ENCODE measurements at regions not wholly inside any gene's neighbourhood (a gene's known extent, or its start where the extent isn't known, plus 50 kb on each side); places are given as distances from the start of the nearest gene placed in this dataset.

DNA sequence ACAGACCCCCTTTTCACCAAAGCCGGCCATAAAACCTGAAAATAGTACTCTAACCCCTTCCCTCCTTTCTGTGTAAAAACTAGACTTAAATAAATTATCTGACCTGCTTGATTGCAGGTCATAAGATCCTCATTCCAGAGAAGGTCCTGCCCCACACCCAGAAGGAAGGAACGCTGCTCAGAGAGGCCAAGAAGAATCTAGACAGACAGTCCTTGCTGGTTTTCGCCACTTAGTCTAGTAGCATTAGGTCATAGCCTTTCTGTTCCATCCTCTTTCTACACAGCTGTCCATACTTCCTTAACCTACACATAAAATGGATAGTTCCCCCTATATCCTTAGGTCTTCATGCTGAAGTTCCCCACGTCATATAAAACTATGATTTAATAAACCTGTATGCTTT is 83.7 kb upstream of the IGF1 start:
- H4K20me1 ChIP-seq (ENCODE audit: insufficient read depth, low read length) = no peaks in the 10 kb centered on the region
- no peak for TF ChIP-seq EZH2 (IDR thresholded peaks at IDR 0.05; ENCODE audit: borderline replicate concordance, low read length)
- TF ChIP-seq, protein P1, sequence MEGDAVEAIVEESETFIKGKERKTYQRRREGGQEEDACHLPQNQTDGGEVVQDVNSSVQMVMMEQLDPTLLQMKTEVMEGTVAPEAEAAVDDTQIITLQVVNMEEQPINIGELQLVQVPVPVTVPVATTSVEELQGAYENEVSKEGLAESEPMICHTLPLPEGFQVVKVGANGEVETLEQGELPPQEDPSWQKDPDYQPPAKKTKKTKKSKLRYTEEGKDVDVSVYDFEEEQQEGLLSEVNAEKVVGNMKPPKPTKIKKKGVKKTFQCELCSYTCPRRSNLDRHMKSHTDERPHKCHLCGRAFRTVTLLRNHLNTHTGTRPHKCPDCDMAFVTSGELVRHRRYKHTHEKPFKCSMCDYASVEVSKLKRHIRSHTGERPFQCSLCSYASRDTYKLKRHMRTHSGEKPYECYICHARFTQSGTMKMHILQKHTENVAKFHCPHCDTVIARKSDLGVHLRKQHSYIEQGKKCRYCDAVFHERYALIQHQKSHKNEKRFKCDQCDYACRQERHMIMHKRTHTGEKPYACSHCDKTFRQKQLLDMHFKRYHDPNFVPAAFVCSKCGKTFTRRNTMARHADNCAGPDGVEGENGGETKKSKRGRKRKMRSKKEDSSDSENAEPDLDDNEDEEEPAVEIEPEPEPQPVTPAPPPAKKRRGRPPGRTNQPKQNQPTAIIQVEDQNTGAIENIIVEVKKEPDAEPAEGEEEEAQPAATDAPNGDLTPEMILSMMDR (IDR thresholded peaks at IDR 0.05; ENCODE audit: low read length) = no peak
- H3K9me3 ChIP-seq (ENCODE audit: low read length) = no peaks in the 10 kb centered on the region
- H3K4me2 ChIP-seq (ENCODE audit: low read length) = no peak overlapping the region
- H3K27me3 ChIP-seq (ENCODE audit: insufficient read depth, low read length) = no peaks in the 10 kb centered on the region
- no peaks in the 10 kb centered on the region for H3K79me2 ChIP-seq (ENCODE audit: insufficient read depth, low read length)
- H3K9me2 ChIP-seq (ENCODE audit: low read depth, low read length) = no peaks in the 10 kb centered on the region
- no peak overlapping the region for H2AFZ ChIP-seq (ENCODE audit: low read length)
- no peaks in the 10 kb centered on the region for H3K36me3 ChIP-seq (ENCODE audit: insufficient read depth, low read length)
- H3K4me1 ChIP-seq (ENCODE audit: insufficient read depth, low read length, severe bottlenecking) = no peaks in the 10 kb centered on the region
- no peak overlapping the region for H3K9ac ChIP-seq (ENCODE audit: low read length)
- H3F3A ChIP-seq (ENCODE audit: insufficient read depth, low read length) = no peaks in the 10 kb centered on the region
- H3K4me3 ChIP-seq (ENCODE audit: low read depth, low read length, poor library complexity, severe bottlenecking) = no peak overlapping the region
- H3K27ac ChIP-seq (ENCODE audit: low read depth, low read length, poor library complexity, severe bottlenecking) = no peak overlapping the region

DNA sequence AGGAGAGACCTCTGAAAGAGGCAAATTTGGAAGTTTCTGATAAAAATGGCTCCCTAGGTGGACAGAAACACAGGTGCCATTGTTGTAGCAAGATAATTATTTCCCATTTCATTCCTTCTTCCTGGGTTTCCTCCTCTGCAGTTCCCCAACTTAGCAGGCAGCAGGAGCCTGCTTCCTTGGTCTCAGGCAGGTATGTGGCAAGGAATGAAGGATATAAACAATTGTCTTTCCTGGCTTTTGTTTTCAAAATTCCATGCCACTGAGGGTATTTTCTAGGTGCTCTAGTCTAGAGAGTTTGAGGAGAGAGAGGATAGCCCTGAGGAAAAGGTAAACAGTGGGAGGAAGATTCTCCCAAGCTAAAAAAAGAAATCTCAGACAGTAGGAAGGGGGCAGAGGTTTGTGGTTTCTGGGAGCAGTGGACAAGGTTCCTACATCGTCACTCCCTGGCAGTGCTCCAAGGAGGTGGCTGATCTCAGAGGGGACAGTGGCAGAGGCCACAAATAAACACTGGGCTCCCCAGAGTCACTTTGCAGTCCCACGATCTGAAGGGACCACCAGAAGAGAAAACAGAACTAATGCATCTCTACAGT is 82.6 kb upstream of the IGF1 start:
- H3K79me2 ChIP-seq (ENCODE audit: insufficient read depth, low read length) = no peaks in the 10 kb centered on the region
- TF ChIP-seq, protein P1 (IDR thresholded peaks at IDR 0.05; ENCODE audit: low read length) = no peak
- TF ChIP-seq EZH2 (IDR thresholded peaks at IDR 0.05; ENCODE audit: borderline replicate concordance, low read length) = no peak
- H3K4me3 ChIP-seq (ENCODE audit: low read depth, low read length, poor library complexity, severe bottlenecking) = no peak overlapping the region
- H3F3A ChIP-seq (ENCODE audit: insufficient read depth, low read length) = no peaks in the 10 kb centered on the region
- H3K9me2 ChIP-seq (ENCODE audit: low read depth, low read length) = no peaks in the 10 kb centered on the region
- no peaks in the 10 kb centered on the region for H3K27me3 ChIP-seq (ENCODE audit: insufficient read depth, low read length)
- H4K20me1 ChIP-seq (ENCODE audit: insufficient read depth, low read length) = no peaks in the 10 kb centered on the region
- no peaks in the 10 kb centered on the region for H3K4me1 ChIP-seq (ENCODE audit: insufficient read depth, low read length, severe bottlenecking)
- H3K36me3 ChIP-seq (ENCODE audit: insufficient read depth, low read length) = no peaks in the 10 kb centered on the region
- no peaks in the 10 kb centered on the region for H3K9me3 ChIP-seq (ENCODE audit: low read length)
- H3K27ac ChIP-seq (ENCODE audit: low read depth, low read length, poor library complexity, severe bottlenecking) = no peak overlapping the region
- no peak overlapping the region for H3K9ac ChIP-seq (ENCODE audit: low read length)
- H2AFZ ChIP-seq (ENCODE audit: low read length) = no peak overlapping the region
- no peak overlapping the region for H3K4me2 ChIP-seq (ENCODE audit: low read length)

DNA sequence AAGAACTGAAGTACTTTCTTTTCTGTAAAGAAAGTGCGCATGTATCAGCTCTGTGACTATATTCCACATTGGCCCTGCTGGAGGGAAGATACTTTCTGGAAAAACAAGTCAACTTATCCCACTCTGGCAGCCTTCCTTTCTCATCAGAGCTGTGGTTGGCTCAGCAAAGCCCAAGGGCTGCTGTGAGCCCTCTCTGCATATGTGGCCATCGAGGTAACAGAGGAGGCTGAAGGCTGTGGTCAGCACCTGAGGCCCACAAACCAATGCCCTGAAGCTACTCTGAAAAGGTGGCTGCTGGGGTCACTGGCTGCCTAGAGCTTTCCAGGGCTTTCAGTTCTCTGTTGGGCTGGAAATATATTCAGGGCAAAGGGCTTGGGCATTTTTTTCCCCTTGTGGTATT is 70.8 kb upstream of the IGF1 start:
- H2AFZ ChIP-seq (ENCODE audit: low read length) = no peak overlapping the region
- H3K4me1 ChIP-seq (ENCODE audit: insufficient read depth, low read length, severe bottlenecking) = no peaks in the 10 kb centered on the region
- H3K36me3 ChIP-seq (ENCODE audit: insufficient read depth, low read length) = no peaks in the 10 kb centered on the region
- no peak overlapping the region for H3K4me2 ChIP-seq (ENCODE audit: low read length)
- no peaks in the 10 kb centered on the region for H3F3A ChIP-seq (ENCODE audit: insufficient read depth, low read length)
- no peak overlapping the region for H3K9ac ChIP-seq (ENCODE audit: low read length)
- TF ChIP-seq, protein P1 (IDR thresholded peaks at IDR 0.05; ENCODE audit: low read length) = no peak
- TF ChIP-seq EZH2 (IDR thresholded peaks at IDR 0.05; ENCODE audit: borderline replicate concordance, low read length) = no peak
- H3K79me2 ChIP-seq (ENCODE audit: insufficient read depth, low read length) = no peaks in the 10 kb centered on the region
- no peaks in the 10 kb centered on the region for H4K20me1 ChIP-seq (ENCODE audit: insufficient read depth, low read length)
- H3K9me3 ChIP-seq (ENCODE audit: low read length) = no peaks in the 10 kb centered on the region
- no peaks in the 10 kb centered on the region for H3K9me2 ChIP-seq (ENCODE audit: low read depth, low read length)
- no peak overlapping the region for H3K4me3 ChIP-seq (ENCODE audit: low read depth, low read length, poor library complexity, severe bottlenecking)
- H3K27ac ChIP-seq (ENCODE audit: low read depth, low read length, poor library complexity, severe bottlenecking) = no peak overlapping the region
- no peaks in the 10 kb centered on the region for H3K27me3 ChIP-seq (ENCODE audit: insufficient read depth, low read length)
